Activated B cell treated with CpG ODN at 0.5 μM for 24 hours (primary cell): ENCODE measurements at regions not wholly inside any gene's neighbourhood (a gene's known extent, or its start where the extent isn't known, plus 50 kb on each side); places are given as distances from the start of the nearest gene placed in this dataset.

Experiments
- ATAC-seq: fragments of 200-7000 bp; cut with Tn5 transposase; one replicate; pipeline ENCODE4 v1.10.0; 2021; ENCODE audit warnings: low read depth, mild to moderate bottlenecking, moderate library complexity
- CTCF ChIA-PET: fragments of 350-600 bp; sonication (Branson Sonifier 250); formaldehyde crosslinking; loops from one replicate; lab custom pipeline; 2021; ENCODE audit warnings: antibody characterized with exemption; lab: Charles Lee
- POLR2A ChIA-PET: fragments of 350-600 bp; sonication (Branson Sonifier 250); formaldehyde crosslinking; loops from one replicate; lab custom pipeline; 2021; ENCODE audit warnings: antibody characterized with exemption; lab: Charles Lee
- DNase-seq: peaks from one replicate; pipeline ENCODE4 v3.0.0; 2022
- H3K27ac Mint-ChIP-seq: one replicate; pipeline ENCODE4 v1.8.0; 2020; ENCODE audit warnings: mixed read lengths
- H3K27me3 Mint-ChIP-seq: one replicate; pipeline ENCODE4 v1.8.0; 2021; ENCODE audit warnings: mixed read lengths
- H3K36me3 Mint-ChIP-seq: one replicate; pipeline ENCODE4 v1.8.0; 2021; ENCODE audit warnings: low read depth, mixed read lengths
- H3K4me1 Mint-ChIP-seq: one replicate; pipeline ENCODE4 v1.8.0; 2021; ENCODE audit warnings: mixed read lengths
- H3K4me3 Mint-ChIP-seq: one replicate; pipeline ENCODE4 v1.8.0; 2020; ENCODE audit warnings: mild to moderate bottlenecking, mixed read lengths
- H3K9me3 Mint-ChIP-seq: one replicate; pipeline ENCODE4 v1.8.0; 2020; ENCODE audit warnings: mixed read lengths
- CTCF ChIP-seq: fragments of 200-600 bp; IDR thresholded peaks from one replicate; pipeline ENCODE4 v1.8.0; 2022; ENCODE audit warnings: antibody characterized with exemption, mild to moderate bottlenecking
- intact Hi-C: fragments of 100-400 bp; cut with micrococcal nuclease; formaldehyde crosslinking; loops from one replicate; pipeline ENCODE4 v1.15.1; 2024

- Mint-ChIP-seq H3K36me3 (no peaks in the 10 kb centered on the region), H3K27ac (no peak overlapping the region), H3K9me3 (peaks cover 9% of the 10 kb centered on the region), H3K27me3 (no peaks in the 10 kb centered on the region), H3K4me1 (no peaks in the 10 kb centered on the region), H3K4me3 (no peak overlapping the region)
- CTCF ChIA-PET, result no interaction called here
- no peak for ATAC-seq
- no peak for TF ChIP-seq CTCF
- no peak for DNase-seq
- intact Hi-C loops, result no loop called here
- POLR2A ChIA-PET, result no interaction called here
Observed at GRCh38 chr4:132998585-132999230, 150.4 kb upstream of the PCDH10 start.

- Mint-ChIP-seq H3K27me3 (no peaks in the 10 kb centered on the region), H3K27ac (no peak overlapping the region), H3K36me3 (no peaks in the 10 kb centered on the region), H3K4me1 (no peaks in the 10 kb centered on the region), H3K9me3 (peaks cover 9% of the 10 kb centered on the region), H3K4me3 (no peak overlapping the region)
- intact Hi-C loops, result no loop called here
- ChIA-PET POLR2A (no interaction called here), CTCF (no interaction called here)
- ATAC-seq (no peak), DNase-seq (no peak)
- no peak for TF ChIP-seq CTCF
Observed at GRCh38 chr4:133000012-133000411, 149.1 kb upstream of the PCDH10 start.

- CTCF ChIA-PET, result no interaction called here
- no peaks in the 10 kb centered on the region for H3K36me3 Mint-ChIP-seq
- POLR2A ChIA-PET, result no interaction called here
- no peak for ATAC-seq
- TF ChIP-seq CTCF, result no peak
- H3K4me3 Mint-ChIP-seq, result no peak overlapping the region
- no peak overlapping the region for H3K27ac Mint-ChIP-seq
- no peaks in the 10 kb centered on the region for H3K27me3 Mint-ChIP-seq
- DNase-seq, result no peak
- H3K9me3 Mint-ChIP-seq, result peaks cover 7% of the 10 kb centered on the region
- intact Hi-C loops, result no loop called here
- no peaks in the 10 kb centered on the region for H3K4me1 Mint-ChIP-seq
Observed at GRCh38 chr4:133003169-133003568, 145.9 kb upstream of the PCDH10 start.

GRCh38 chr4:133014473-133015135 lies 134.5 kb upstream of the PCDH10 start:
- POLR2A ChIA-PET, result no interaction called here
- intact Hi-C loops, result no loop called here

More at GRCh38 chr4:133014473-133015135, 134.5 kb upstream of the PCDH10 start:
- Mint-ChIP-seq H3K27me3 (no peaks in the 10 kb centered on the region), H3K9me3 (peaks cover 15% of the 10 kb centered on the region), H3K27ac (no peak overlapping the region), H3K4me3 (no peak overlapping the region), H3K4me1 (no peaks in the 10 kb centered on the region), H3K36me3 (no peaks in the 10 kb centered on the region)
- CTCF ChIA-PET, result no interaction called here
- no peak for DNase-seq
- no peak for TF ChIP-seq CTCF
- ATAC-seq, result no peak
